ENCODE measurements at regions not wholly inside any gene's neighbourhood (a gene's known extent, or its start where the extent isn't known, plus 50 kb on each side); places are given as distances from the start of the nearest gene placed in this dataset.

GRCh38 chr3:103613397-103614156 is 1178.8 kb downstream of the ZPLD1 start:
- TF ChIP-seq, protein P1, sequence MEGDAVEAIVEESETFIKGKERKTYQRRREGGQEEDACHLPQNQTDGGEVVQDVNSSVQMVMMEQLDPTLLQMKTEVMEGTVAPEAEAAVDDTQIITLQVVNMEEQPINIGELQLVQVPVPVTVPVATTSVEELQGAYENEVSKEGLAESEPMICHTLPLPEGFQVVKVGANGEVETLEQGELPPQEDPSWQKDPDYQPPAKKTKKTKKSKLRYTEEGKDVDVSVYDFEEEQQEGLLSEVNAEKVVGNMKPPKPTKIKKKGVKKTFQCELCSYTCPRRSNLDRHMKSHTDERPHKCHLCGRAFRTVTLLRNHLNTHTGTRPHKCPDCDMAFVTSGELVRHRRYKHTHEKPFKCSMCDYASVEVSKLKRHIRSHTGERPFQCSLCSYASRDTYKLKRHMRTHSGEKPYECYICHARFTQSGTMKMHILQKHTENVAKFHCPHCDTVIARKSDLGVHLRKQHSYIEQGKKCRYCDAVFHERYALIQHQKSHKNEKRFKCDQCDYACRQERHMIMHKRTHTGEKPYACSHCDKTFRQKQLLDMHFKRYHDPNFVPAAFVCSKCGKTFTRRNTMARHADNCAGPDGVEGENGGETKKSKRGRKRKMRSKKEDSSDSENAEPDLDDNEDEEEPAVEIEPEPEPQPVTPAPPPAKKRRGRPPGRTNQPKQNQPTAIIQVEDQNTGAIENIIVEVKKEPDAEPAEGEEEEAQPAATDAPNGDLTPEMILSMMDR (IDR thresholded peaks at IDR 0.05): no peak
- TF ChIP-seq POLR2A (IDR thresholded peaks at IDR 0.05): no peak
